ENCODE measurements at regions not wholly inside any gene's neighbourhood (a gene's known extent, or its start where the extent isn't known, plus 50 kb on each side); places are given as distances from the start of the nearest gene placed in this dataset.

DNA sequence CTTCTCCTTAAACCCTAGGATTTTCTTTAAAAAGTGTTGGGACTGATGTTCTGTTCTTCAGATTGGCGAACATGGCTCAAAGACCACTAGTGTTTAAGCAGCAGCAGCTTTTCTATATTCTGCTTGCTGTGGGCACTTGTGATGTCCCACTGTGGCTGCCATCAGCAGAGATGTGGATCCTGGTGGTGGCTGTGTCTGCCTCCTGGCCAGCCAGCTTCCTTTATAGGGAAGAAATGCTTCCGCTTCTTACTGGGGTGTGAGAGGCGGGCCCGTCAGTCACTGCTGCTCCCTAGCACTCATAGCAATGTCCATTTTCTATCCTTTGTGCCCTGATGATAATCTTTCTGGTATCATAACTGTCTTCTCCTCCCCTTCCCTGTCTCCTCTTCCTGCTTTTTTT lies 66.7 kb upstream of the ESR1 start:
- peaks cover 0 to 2% of the 10 kb centered on the region in 2 donors for H3K9me3 ChIP-seq (ENCODE audit: control insufficient read depth in 2 of 2, insufficient read depth in 1 of 2, low read depth in 1 of 2, low read length in 1 of 2)
- no peaks in the 10 kb centered on the region for H3K36me3 ChIP-seq (ENCODE audit: control insufficient read depth in 2 of 2, insufficient read depth in 2 of 2, low read length in 1 of 2)
- H3K4me1 ChIP-seq (ENCODE audit: control insufficient read depth in 2 of 2, insufficient read depth in 2 of 2, low read length in 1 of 2): no peaks in the 10 kb centered on the region
- no peak overlapping the region for H3K27ac ChIP-seq (ENCODE audit: low read depth in 2 of 2, low read length in 1 of 2)
- no peak overlapping the region for H3K4me3 ChIP-seq (ENCODE audit: low read depth in 1 of 2, low read length in 2 of 2)
- no peaks in the 10 kb centered on the region for H3K27me3 ChIP-seq (ENCODE audit: control insufficient read depth in 1 of 2, insufficient read depth in 2 of 2, low read length in 2 of 2)
- whole genome bisulfite sequencing, 2 donors: 85 to 95% methylated on average over 4 of the region's 4 CpGs

DNA sequence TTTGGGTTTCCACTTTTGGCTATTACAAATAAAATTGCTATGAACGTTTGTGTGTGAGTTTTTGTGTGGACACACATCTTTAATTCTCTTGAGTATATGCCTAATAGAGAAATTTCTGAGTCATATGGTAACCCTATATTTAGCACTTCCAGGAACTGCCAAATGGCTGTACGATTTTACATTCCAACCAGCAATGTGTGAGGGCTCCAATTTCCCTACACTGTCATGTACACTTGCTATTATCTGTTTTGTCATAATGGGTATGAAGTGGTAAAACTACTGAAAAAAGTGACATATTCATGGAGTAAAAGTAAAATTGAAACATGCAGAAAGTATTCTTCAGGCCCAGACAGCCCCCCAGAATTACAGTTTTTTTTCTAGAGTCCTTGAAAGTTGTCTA lies 59.6 kb upstream of the ESR1 start:
- Histone ChIP-seq H3K9me3 (ENCODE audit: control insufficient read depth in 2 of 2, insufficient read depth in 1 of 2, low read depth in 1 of 2, low read length in 1 of 2) (no peaks in the 10 kb centered on the region), H3K36me3 (ENCODE audit: control insufficient read depth in 2 of 2, insufficient read depth in 2 of 2, low read length in 1 of 2) (no peaks in the 10 kb centered on the region), H3K27me3 (ENCODE audit: control insufficient read depth in 1 of 2, insufficient read depth in 2 of 2, low read length in 2 of 2) (no peaks in the 10 kb centered on the region), H3K4me3 (ENCODE audit: low read depth in 1 of 2, low read length in 2 of 2) (no peak overlapping the region), H3K27ac (ENCODE audit: low read depth in 2 of 2, low read length in 1 of 2) (no peak overlapping the region), H3K4me1 (ENCODE audit: control insufficient read depth in 2 of 2, insufficient read depth in 2 of 2, low read length in 1 of 2) (no peaks in the 10 kb centered on the region)
- 43 to 47% methylated on average over 2 of the region's 2 CpGs for WGBS, 2 donors

DNA sequence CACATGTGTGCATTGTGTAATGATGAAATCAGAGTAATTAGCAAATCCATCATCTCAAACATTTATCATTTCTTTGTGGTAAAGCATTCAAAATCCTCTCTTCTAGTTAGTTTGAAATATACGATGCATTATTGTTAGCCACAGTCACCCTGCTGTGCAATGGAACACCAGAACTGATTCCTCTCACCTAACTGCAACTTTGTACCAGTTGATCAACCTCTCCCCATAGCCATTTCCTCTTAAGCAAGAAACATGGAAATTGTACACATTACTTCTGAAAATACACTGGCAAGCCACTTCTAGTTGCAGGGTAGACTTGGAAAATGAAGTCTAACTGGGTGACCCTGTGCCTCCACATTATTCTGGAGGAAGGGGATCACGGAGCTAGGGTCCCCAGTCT lies 58.1 kb upstream of the ESR1 start:
- Histone ChIP-seq H3K9me3 (ENCODE audit: control insufficient read depth in 2 of 2, insufficient read depth in 1 of 2, low read depth in 1 of 2, low read length in 1 of 2) (no peaks in the 10 kb centered on the region), H3K36me3 (ENCODE audit: control insufficient read depth in 2 of 2, insufficient read depth in 2 of 2, low read length in 1 of 2) (no peaks in the 10 kb centered on the region)
- 78 to 81% methylated on average over 2 of the region's 2 CpGs for WGBS, 2 donors

DNA sequence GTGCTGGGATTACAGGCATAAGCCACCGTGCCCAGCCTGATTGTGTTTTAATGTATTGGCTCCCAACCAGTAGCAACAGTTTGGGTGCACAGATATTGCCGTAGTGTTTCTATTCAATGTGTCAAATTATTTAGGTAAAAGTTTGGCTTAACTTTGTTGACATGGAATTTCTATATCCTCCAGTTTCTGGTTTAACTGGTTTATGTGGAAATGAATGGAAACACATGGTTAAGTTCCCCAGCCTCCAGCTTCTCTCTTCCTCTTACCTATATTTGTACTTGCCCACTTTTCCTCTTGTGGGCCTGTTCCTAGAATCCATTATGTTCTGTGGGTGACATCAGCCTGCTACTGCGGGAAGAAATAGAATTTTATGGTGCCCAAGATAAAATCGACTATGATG lies 53.9 kb upstream of the ESR1 start:
- Histone ChIP-seq H3K27me3 (ENCODE audit: control insufficient read depth in 1 of 2, insufficient read depth in 2 of 2, low read length in 2 of 2) (no peaks in the 10 kb centered on the region), H3K4me3 (ENCODE audit: low read depth in 1 of 2, low read length in 2 of 2) (no peak overlapping the region), H3K27ac (ENCODE audit: low read depth in 2 of 2, low read length in 1 of 2) (no peak overlapping the region), H3K4me1 (ENCODE audit: control insufficient read depth in 2 of 2, insufficient read depth in 2 of 2, low read length in 1 of 2) (no peaks in the 10 kb centered on the region), H3K36me3 (ENCODE audit: control insufficient read depth in 2 of 2, insufficient read depth in 2 of 2, low read length in 1 of 2) (no peaks in the 10 kb centered on the region), H3K9me3 (ENCODE audit: control insufficient read depth in 2 of 2, insufficient read depth in 1 of 2, low read depth in 1 of 2, low read length in 1 of 2) (no peaks in the 10 kb centered on the region)
- WGBS, 2 donors: 68 to 71% methylated on average over 4 of the region's 4 CpGs

More for the DNA sequence above, 58.1 kb upstream of the ESR1 start:
- no peak overlapping the region for H3K27ac ChIP-seq (ENCODE audit: low read depth in 2 of 2, low read length in 1 of 2)
- no peak overlapping the region for H3K4me3 ChIP-seq (ENCODE audit: low read depth in 1 of 2, low read length in 2 of 2)
- no peaks in the 10 kb centered on the region for H3K27me3 ChIP-seq (ENCODE audit: control insufficient read depth in 1 of 2, insufficient read depth in 2 of 2, low read length in 2 of 2)
- H3K4me1 ChIP-seq (ENCODE audit: control insufficient read depth in 2 of 2, insufficient read depth in 2 of 2, low read length in 1 of 2): no peaks in the 10 kb centered on the region

DNA sequence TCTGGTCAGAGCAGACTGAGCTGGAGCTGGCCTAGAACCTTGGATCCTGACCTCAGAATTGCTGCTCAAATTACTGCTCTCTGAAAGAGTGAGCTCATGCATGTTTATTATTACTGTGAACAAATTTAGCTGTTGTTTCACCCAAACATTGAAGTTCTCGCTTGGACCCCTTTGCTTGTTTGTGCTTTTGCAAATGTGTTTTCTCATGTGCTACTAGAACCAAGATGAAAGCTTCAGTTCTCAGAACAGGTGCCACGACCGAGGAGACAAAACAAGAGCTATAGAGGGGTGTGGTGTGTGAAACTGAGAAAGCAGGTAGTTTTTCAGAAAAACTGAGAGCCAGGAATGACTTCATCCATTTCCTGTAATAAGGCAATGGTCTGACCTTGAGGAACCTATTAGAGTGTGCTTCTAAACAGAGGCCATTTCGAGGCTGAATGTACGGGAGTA lies 50.0 kb upstream of the ESR1 start:
- 56 to 57% methylated on average over 5 of the region's 5 CpGs for WGBS, 2 donors
- Histone ChIP-seq H3K27ac (ENCODE audit: low read depth in 2 of 2, low read length in 1 of 2) (no peak overlapping the region), H3K27me3 (ENCODE audit: control insufficient read depth in 1 of 2, insufficient read depth in 2 of 2, low read length in 2 of 2) (no peaks in the 10 kb centered on the region), H3K4me3 (ENCODE audit: low read depth in 1 of 2, low read length in 2 of 2) (no peak overlapping the region), H3K9me3 (ENCODE audit: control insufficient read depth in 2 of 2, insufficient read depth in 1 of 2, low read depth in 1 of 2, low read length in 1 of 2) (no peaks in the 10 kb centered on the region), H3K4me1 (ENCODE audit: control insufficient read depth in 2 of 2, insufficient read depth in 2 of 2, low read length in 1 of 2) (no peaks in the 10 kb centered on the region), H3K36me3 (ENCODE audit: control insufficient read depth in 2 of 2, insufficient read depth in 2 of 2, low read length in 1 of 2) (no peaks in the 10 kb centered on the region)

All from esophagus (tissue), 2 donors.